ENCODE measurements at regions not wholly inside any gene's neighbourhood (a gene's known extent, or its start where the extent isn't known, plus 50 kb on each side); places are given as distances from the start of the nearest gene placed in this dataset.

DNA sequence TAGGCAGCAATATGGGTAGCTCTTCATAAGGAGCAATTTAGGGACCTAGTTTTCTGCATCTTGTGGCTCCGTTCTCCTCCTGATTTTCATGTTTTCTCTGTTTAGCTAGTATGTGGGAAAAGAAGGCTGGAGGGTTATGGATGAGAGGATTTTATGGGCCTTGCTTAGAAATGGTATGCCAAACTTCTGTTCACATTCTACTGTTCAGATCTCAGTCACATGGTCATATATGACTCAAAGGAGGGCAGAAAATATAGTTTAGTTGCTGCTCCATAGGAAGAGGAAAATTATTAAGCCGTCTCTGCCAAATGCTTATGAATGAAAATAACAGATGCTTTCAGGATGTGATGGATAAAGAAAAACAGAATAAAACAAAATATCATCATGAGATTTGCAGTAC is 361.8 kb upstream of the CWC22 start:
- Histone ChIP-seq H3K9ac (ENCODE audit: low read length) (no peak overlapping the region), H2AFZ (ENCODE audit: low read depth, low read length) (no peak overlapping the region), H3K4me3 (ENCODE audit: low read length) (no peak overlapping the region), H3K27ac (ENCODE audit: low read length) (no peak overlapping the region), H3K27me3 (ENCODE audit: insufficient read depth, low read depth, low read length) (no peaks in the 10 kb centered on the region), H3K36me3 (ENCODE audit: insufficient read depth, low read length) (no peaks in the 10 kb centered on the region), H3K79me2 (replicated peaks; ENCODE audit: insufficient read depth, low read length) (no peaks in the 10 kb centered on the region), H3K4me2 (ENCODE audit: low read length) (no peak overlapping the region), H3K9me3 (ENCODE audit: low read length) (no peaks in the 10 kb centered on the region), H3K9me2 (ENCODE audit: insufficient read depth, low read length) (no peaks in the 10 kb centered on the region), H4K20me1 (ENCODE audit: insufficient read depth) (no peaks in the 10 kb centered on the region), H3F3A (ENCODE audit: insufficient read depth, low read length, poor library complexity, severe bottlenecking) (no peaks in the 10 kb centered on the region)
- TF ChIP-seq EP300 (conservative IDR thresholded peaks at IDR 0.05; ENCODE audit: poor library complexity, severe bottlenecking) = no peak
- TF ChIP-seq, protein P1, sequence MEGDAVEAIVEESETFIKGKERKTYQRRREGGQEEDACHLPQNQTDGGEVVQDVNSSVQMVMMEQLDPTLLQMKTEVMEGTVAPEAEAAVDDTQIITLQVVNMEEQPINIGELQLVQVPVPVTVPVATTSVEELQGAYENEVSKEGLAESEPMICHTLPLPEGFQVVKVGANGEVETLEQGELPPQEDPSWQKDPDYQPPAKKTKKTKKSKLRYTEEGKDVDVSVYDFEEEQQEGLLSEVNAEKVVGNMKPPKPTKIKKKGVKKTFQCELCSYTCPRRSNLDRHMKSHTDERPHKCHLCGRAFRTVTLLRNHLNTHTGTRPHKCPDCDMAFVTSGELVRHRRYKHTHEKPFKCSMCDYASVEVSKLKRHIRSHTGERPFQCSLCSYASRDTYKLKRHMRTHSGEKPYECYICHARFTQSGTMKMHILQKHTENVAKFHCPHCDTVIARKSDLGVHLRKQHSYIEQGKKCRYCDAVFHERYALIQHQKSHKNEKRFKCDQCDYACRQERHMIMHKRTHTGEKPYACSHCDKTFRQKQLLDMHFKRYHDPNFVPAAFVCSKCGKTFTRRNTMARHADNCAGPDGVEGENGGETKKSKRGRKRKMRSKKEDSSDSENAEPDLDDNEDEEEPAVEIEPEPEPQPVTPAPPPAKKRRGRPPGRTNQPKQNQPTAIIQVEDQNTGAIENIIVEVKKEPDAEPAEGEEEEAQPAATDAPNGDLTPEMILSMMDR (IDR thresholded peaks at IDR 0.05; ENCODE audit: poor library complexity, severe bottlenecking) = no peak

DNA sequence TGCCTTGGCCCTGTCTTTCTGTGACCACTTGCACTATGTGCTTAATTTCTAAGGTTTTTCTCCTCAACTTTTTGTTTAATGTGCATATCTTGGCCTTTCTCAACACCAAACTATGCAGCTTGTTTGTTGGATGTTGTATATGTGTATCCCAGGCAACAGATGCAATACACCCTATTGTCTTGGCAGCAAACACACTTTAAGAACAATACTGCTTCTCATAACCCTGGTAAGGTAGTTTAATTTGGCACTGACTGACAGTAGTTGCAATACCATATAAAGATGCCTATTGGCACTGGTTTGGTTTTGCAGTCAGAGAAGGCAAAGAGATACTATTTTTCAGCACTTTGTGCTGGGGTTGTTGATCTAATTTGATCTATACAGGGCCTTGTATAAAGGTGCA is 360.7 kb upstream of the CWC22 start:
- Histone ChIP-seq H3K27me3 (ENCODE audit: insufficient read depth, low read depth, low read length) (no peaks in the 10 kb centered on the region), H3K79me2 (replicated peaks; ENCODE audit: insufficient read depth, low read length) (no peaks in the 10 kb centered on the region), H3F3A (ENCODE audit: insufficient read depth, low read length, poor library complexity, severe bottlenecking) (no peaks in the 10 kb centered on the region), H3K9me2 (ENCODE audit: insufficient read depth, low read length) (no peaks in the 10 kb centered on the region), H3K4me2 (ENCODE audit: low read length) (no peak overlapping the region), H3K4me3 (ENCODE audit: low read length) (no peak overlapping the region), H3K9ac (ENCODE audit: low read length) (no peak overlapping the region), H4K20me1 (ENCODE audit: insufficient read depth) (no peaks in the 10 kb centered on the region), H3K9me3 (ENCODE audit: low read length) (no peaks in the 10 kb centered on the region), H3K36me3 (ENCODE audit: insufficient read depth, low read length) (no peaks in the 10 kb centered on the region), H3K27ac (ENCODE audit: low read length) (no peak overlapping the region), H2AFZ (ENCODE audit: low read depth, low read length) (no peak overlapping the region)
- TF ChIP-seq SMC3 (conservative IDR thresholded peaks at IDR 0.05; ENCODE audit: poor library complexity) (no peak), RAD21 (conservative IDR thresholded peaks at IDR 0.05) (no peak), EZH2 (IDR thresholded peaks at IDR 0.05; ENCODE audit: borderline replicate concordance, insufficient read depth, low read length, poor library complexity, severe bottlenecking) (no peak), TAF1 (IDR thresholded peaks at IDR 0.05; ENCODE audit: low read depth) (no peak), MXI1 (conservative IDR thresholded peaks at IDR 0.05; ENCODE audit: poor library complexity, severe bottlenecking) (no peak), EP300 (conservative IDR thresholded peaks at IDR 0.05; ENCODE audit: poor library complexity, severe bottlenecking) (no peak), POLR2AphosphoS5 (IDR thresholded peaks at IDR 0.05) (no peak)
- TF ChIP-seq, protein P2, sequence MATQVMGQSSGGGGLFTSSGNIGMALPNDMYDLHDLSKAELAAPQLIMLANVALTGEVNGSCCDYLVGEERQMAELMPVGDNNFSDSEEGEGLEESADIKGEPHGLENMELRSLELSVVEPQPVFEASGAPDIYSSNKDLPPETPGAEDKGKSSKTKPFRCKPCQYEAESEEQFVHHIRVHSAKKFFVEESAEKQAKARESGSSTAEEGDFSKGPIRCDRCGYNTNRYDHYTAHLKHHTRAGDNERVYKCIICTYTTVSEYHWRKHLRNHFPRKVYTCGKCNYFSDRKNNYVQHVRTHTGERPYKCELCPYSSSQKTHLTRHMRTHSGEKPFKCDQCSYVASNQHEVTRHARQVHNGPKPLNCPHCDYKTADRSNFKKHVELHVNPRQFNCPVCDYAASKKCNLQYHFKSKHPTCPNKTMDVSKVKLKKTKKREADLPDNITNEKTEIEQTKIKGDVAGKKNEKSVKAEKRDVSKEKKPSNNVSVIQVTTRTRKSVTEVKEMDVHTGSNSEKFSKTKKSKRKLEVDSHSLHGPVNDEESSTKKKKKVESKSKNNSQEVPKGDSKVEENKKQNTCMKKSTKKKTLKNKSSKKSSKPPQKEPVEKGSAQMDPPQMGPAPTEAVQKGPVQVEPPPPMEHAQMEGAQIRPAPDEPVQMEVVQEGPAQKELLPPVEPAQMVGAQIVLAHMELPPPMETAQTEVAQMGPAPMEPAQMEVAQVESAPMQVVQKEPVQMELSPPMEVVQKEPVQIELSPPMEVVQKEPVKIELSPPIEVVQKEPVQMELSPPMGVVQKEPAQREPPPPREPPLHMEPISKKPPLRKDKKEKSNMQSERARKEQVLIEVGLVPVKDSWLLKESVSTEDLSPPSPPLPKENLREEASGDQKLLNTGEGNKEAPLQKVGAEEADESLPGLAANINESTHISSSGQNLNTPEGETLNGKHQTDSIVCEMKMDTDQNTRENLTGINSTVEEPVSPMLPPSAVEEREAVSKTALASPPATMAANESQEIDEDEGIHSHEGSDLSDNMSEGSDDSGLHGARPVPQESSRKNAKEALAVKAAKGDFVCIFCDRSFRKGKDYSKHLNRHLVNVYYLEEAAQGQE (IDR thresholded peaks at IDR 0.05; ENCODE audit: borderline replicate concordance) = no peak
- TF ChIP-seq, protein P1 (IDR thresholded peaks at IDR 0.05; ENCODE audit: poor library complexity, severe bottlenecking) = no peak

Measured in neural cell (in vitro differentiated cells).